ENCODE measurements at regions not wholly inside any gene's neighbourhood (a gene's known extent, or its start where the extent isn't known, plus 50 kb on each side); places are given as distances from the start of the nearest gene placed in this dataset.
"Not testable (repeated sequence)": the region's sequence is repeated elsewhere in the genome, so short reads cannot be mapped to it uniquely, and the experiment has no call there.

- TF ChIP-seq CTCF (conservative IDR thresholded peaks at IDR 0.05 in 1 of 2, IDR thresholded peaks at IDR 0.05 in 1 of 2; ENCODE audit: extremely low read depth in 1 of 2, insufficient read depth in 1 of 2, low read depth in 1 of 2, low read length in 2 of 2); EZH2 (IDR thresholded peaks at IDR 0.05; ENCODE audit: borderline replicate concordance, low read length): not testable (repeated sequence)
These were observed 5453.9 kb upstream of the TPTE start for GRCh38 chr21:5067326-5068048.
